ENCODE measurements at regions not wholly inside any gene's neighbourhood (a gene's known extent, or its start where the extent isn't known, plus 50 kb on each side); places are given as distances from the start of the nearest gene placed in this dataset.

- DNase-seq (ENCODE audit: low spot score) = peak; percentile 93
Observed at GRCh38 chr3:174651951-174652350, 207.2 kb upstream of the NAALADL2 start.

- no peak for DNase-seq (ENCODE audit: low spot score)
Observed at GRCh38 chr3:174659511-174659910, 199.6 kb upstream of the NAALADL2 start.

GRCh38 chr3:174662653-174663052 lies 196.5 kb upstream of the NAALADL2 start:
- DNase-seq (ENCODE audit: low spot score) = no peak

GRCh38 chr3:174667386-174667785 lies 191.7 kb upstream of the NAALADL2 start:
- no peak for DNase-seq (ENCODE audit: low spot score)

- no peak for DNase-seq (ENCODE audit: low spot score)
Observed at GRCh38 chr3:174675406-174675805, 183.7 kb upstream of the NAALADL2 start.

GRCh38 chr3:174681784-174682183 lies 177.3 kb upstream of the NAALADL2 start:
- no peak for DNase-seq (ENCODE audit: low spot score)

GRCh38 chr3:174685796-174686195 lies 173.3 kb upstream of the NAALADL2 start:
- DNase-seq (ENCODE audit: low spot score) = no peak

GRCh38 chr3:174697310-174697709 lies 161.8 kb upstream of the NAALADL2 start:
- no peak for DNase-seq (ENCODE audit: low spot score)

GRCh38 chr3:174700736-174701135 lies 158.4 kb upstream of the NAALADL2 start:
- DNase-seq (ENCODE audit: low spot score) = no peak

GRCh38 chr3:174710612-174711011 lies 148.5 kb upstream of the NAALADL2 start:
- DNase-seq (ENCODE audit: low spot score) = no peak

- no peak for DNase-seq (ENCODE audit: low spot score)
Observed at GRCh38 chr3:174715386-174715785, 143.7 kb upstream of the NAALADL2 start.

- DNase-seq (ENCODE audit: low spot score) = no peak
Observed at GRCh38 chr3:174716956-174717505, 142.1 kb upstream of the NAALADL2 start.

- no peak for DNase-seq (ENCODE audit: low spot score)
Observed at GRCh38 chr3:174720717-174721116, 138.4 kb upstream of the NAALADL2 start.

- no peak for DNase-seq (ENCODE audit: low spot score)
Observed at GRCh38 chr3:174725303-174725702, 133.8 kb upstream of the NAALADL2 start.

GRCh38 chr3:174737966-174738365 lies 121.2 kb upstream of the NAALADL2 start:
- DNase-seq (ENCODE audit: low spot score) = no peak

GRCh38 chr3:174749143-174749542 lies 110.0 kb upstream of the NAALADL2 start:
- no peak for DNase-seq (ENCODE audit: low spot score)

GRCh38 chr3:174755833-174756829 lies 103.0 kb upstream of the NAALADL2 start:
- DNase-seq (ENCODE audit: low spot score) = no peak

- no peak for DNase-seq (ENCODE audit: low spot score)
Observed at GRCh38 chr3:174758943-174759342, 100.2 kb upstream of the NAALADL2 start.

- no peak for DNase-seq (ENCODE audit: low spot score)
Observed at GRCh38 chr3:174767406-174767805, 91.7 kb upstream of the NAALADL2 start.

- no peak for DNase-seq (ENCODE audit: low spot score)
Observed at GRCh38 chr3:174767853-174768382, 91.2 kb upstream of the NAALADL2 start.

- no peak for DNase-seq (ENCODE audit: low spot score)
Observed at GRCh38 chr3:174769171-174769570, 90.0 kb upstream of the NAALADL2 start.

- no peak for DNase-seq (ENCODE audit: low spot score)
Observed at GRCh38 chr3:174775603-174776002, 83.5 kb upstream of the NAALADL2 start.

- DNase-seq (ENCODE audit: low spot score) = no peak
Observed at GRCh38 chr3:174776123-174776522, 83.0 kb upstream of the NAALADL2 start.

Data from pons (tissue), 1 donor.